ENCODE measurements at regions not wholly inside any gene's neighbourhood (a gene's known extent, or its start where the extent isn't known, plus 50 kb on each side); places are given as distances from the start of the nearest gene placed in this dataset.

GRCh38 chrX:39819921-39820849 lies 277.6 kb downstream of the BCOR start:
- DNase-seq = peak in 1 of 2 experiments; percentile 44

GRCh38 chrX:39820938-39821708 lies 276.6 kb downstream of the BCOR start:
- peak in 1 of 2 experiments; percentile 83 for DNase-seq

- no peak for DNase-seq
Observed at GRCh38 chrX:39821709-39822095, 276.1 kb downstream of the BCOR start.

GRCh38 chrX:39822133-39822748 lies 275.5 kb downstream of the BCOR start:
- DNase-seq = no peak

- no peak for DNase-seq
Observed at GRCh38 chrX:39823424-39823823, 274.3 kb downstream of the BCOR start.

- no peak for DNase-seq
Observed at GRCh38 chrX:39823854-39824253, 273.9 kb downstream of the BCOR start.

- DNase-seq = no peak
Observed at GRCh38 chrX:39826813-39827543, 270.8 kb downstream of the BCOR start.

- peak; percentile 61 to 88 for DNase-seq
Observed at GRCh38 chrX:39827951-39828350, 269.8 kb downstream of the BCOR start.

GRCh38 chrX:39828971-39829370 lies 268.8 kb downstream of the BCOR start:
- DNase-seq = no peak

GRCh38 chrX:39829965-39830364 lies 267.8 kb downstream of the BCOR start:
- no peak for DNase-seq

GRCh38 chrX:39830414-39830813 lies 267.3 kb downstream of the BCOR start:
- no peak for DNase-seq

- no peak for DNase-seq
Observed at GRCh38 chrX:39832211-39832610, 265.5 kb downstream of the BCOR start.

GRCh38 chrX:39834600-39834999 lies 263.2 kb downstream of the BCOR start:
- DNase-seq = no peak

- DNase-seq = no peak
Observed at GRCh38 chrX:39835241-39835640, 262.5 kb downstream of the BCOR start.

GRCh38 chrX:39835776-39836175 lies 262.0 kb downstream of the BCOR start:
- DNase-seq = no peak

- DNase-seq = no peak
Observed at GRCh38 chrX:39836802-39837420, 260.8 kb downstream of the BCOR start.

- no peak for DNase-seq
Observed at GRCh38 chrX:39837688-39838087, 260.1 kb downstream of the BCOR start.

- DNase-seq = peak in 1 of 2 experiments; percentile 40
Observed at GRCh38 chrX:39839371-39839770, 258.4 kb downstream of the BCOR start.

GRCh38 chrX:39840133-39840532 lies 257.6 kb downstream of the BCOR start:
- peak in 1 of 2 experiments; percentile 18 for DNase-seq

- DNase-seq = no peak
Observed at GRCh38 chrX:39840581-39841093, 257.1 kb downstream of the BCOR start.

GRCh38 chrX:39841604-39842003 lies 256.2 kb downstream of the BCOR start:
- DNase-seq = no peak

Data from NCI-H526 (cell line).